Ascending aorta (tissue), 2 donors: ENCODE measurements at regions not wholly inside any gene's neighbourhood (a gene's known extent, or its start where the extent isn't known, plus 50 kb on each side); places are given as distances from the start of the nearest gene placed in this dataset.

ENCODE experiments used
- DNase-seq, 2 donors: peaks; one replicate each; pipeline ENCODE4 v3.0.0-alpha.2; 2019; ENCODE audit warnings: low spot score in 2 of 2
- H3K27ac ChIP-seq, 2 donors: fragments of 200-600 bp; sonication (generic); one replicate each; pipeline ENCODE4 v1.5.1; 2016 to 2017; ENCODE audit warnings: mild to moderate bottlenecking in 1 of 2
- H3K27me3 ChIP-seq: fragments of 200-600 bp; sonication (generic); one replicate; pipeline ENCODE4 v1.5.1; 2017
- H3K36me3 ChIP-seq, 2 donors: fragments of 200-600 bp; sonication (generic); one replicate each; pipeline ENCODE4 v1.5.1; 2016
- H3K4me1 ChIP-seq, 2 donors: fragments of 200-600 bp; sonication (generic); one replicate each; pipeline ENCODE4 v1.5.1; 2016 to 2017; ENCODE audit warnings: mild to moderate bottlenecking in 1 of 2
- H3K4me3 ChIP-seq, 2 donors: fragments of 200-600 bp; sonication (generic); one replicate each; pipeline ENCODE4 v1.5.1; 2016 to 2017; ENCODE audit warnings: mild to moderate bottlenecking in 1 of 2
- H3K9me3 ChIP-seq, 2 donors: fragments of 200-600 bp; sonication (generic); one replicate each; pipeline ENCODE4 v1.5.1; 2016
- intact Hi-C: fragments of 100-400 bp; cut with DNase I; formaldehyde crosslinking; loops from one replicate; pipeline ENCODE4 v1.15.1; 2023
- TF ChIP-seq, protein P1 (sequence below), 3 experiments: fragments of 200-600 bp in 2 of 3; fragments of 450-650 bp in 1 of 3; sonication (generic) in 2 of 3; IDR thresholded peaks; one replicate each; pipeline ENCODE4 v1.5.1; 2016 to 2019; ENCODE audit warnings: antibody characterized with exemption in 3 of 3, mild to moderate bottlenecking in 1 of 3, moderate library complexity in 1 of 3

DNA sequence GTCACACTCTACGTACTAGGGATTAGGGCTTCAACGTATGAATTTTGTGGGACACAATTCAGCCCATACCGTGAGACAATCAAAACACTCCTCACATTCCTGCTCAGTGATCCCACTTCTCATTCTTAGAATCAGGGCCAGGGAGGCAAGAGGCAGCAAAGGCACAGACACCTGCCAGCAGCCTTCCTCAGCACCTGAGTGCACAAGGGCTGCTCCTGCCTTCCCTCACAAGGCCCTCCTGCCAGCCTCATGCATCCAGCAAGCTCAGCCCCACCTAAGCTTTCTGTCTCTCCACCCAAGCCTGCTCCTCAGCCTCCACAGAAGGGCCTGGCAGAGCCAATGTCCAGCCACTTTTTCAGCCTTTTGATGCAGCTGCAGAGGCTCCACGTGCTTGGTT is 141.6 kb downstream of the SP3 start:
- Histone ChIP-seq H3K9me3 (no peaks in the 10 kb centered on the region), H3K4me1 (no peaks in the 10 kb centered on the region), H3K27ac (no peak overlapping the region), H3K36me3 (no peaks in the 10 kb centered on the region), H3K27me3 (no peaks in the 10 kb centered on the region), H3K4me3 (no peak overlapping the region)
- DNase-seq: no peak
- TF ChIP-seq, protein P1, sequence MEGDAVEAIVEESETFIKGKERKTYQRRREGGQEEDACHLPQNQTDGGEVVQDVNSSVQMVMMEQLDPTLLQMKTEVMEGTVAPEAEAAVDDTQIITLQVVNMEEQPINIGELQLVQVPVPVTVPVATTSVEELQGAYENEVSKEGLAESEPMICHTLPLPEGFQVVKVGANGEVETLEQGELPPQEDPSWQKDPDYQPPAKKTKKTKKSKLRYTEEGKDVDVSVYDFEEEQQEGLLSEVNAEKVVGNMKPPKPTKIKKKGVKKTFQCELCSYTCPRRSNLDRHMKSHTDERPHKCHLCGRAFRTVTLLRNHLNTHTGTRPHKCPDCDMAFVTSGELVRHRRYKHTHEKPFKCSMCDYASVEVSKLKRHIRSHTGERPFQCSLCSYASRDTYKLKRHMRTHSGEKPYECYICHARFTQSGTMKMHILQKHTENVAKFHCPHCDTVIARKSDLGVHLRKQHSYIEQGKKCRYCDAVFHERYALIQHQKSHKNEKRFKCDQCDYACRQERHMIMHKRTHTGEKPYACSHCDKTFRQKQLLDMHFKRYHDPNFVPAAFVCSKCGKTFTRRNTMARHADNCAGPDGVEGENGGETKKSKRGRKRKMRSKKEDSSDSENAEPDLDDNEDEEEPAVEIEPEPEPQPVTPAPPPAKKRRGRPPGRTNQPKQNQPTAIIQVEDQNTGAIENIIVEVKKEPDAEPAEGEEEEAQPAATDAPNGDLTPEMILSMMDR (IDR thresholded peaks at IDR 0.05): no peak
- intact Hi-C loops: no loop called here

GRCh38 chr2:173828189-173829142 is 136.7 kb downstream of the SP3 start:
- no peaks in the 10 kb centered on the region for H3K9me3 ChIP-seq
- intact Hi-C loops: no loop called here
- no peak overlapping the region for H3K4me3 ChIP-seq
- DNase-seq: no peak
- no peaks in the 10 kb centered on the region for H3K36me3 ChIP-seq
- H3K27ac ChIP-seq: no peak overlapping the region
- no peaks in the 10 kb centered on the region for H3K27me3 ChIP-seq
- peaks cover 0 to 12% of the 10 kb centered on the region in 2 donors for H3K4me1 ChIP-seq
- TF ChIP-seq, protein P1 (IDR thresholded peaks at IDR 0.05): no peak

DNA sequence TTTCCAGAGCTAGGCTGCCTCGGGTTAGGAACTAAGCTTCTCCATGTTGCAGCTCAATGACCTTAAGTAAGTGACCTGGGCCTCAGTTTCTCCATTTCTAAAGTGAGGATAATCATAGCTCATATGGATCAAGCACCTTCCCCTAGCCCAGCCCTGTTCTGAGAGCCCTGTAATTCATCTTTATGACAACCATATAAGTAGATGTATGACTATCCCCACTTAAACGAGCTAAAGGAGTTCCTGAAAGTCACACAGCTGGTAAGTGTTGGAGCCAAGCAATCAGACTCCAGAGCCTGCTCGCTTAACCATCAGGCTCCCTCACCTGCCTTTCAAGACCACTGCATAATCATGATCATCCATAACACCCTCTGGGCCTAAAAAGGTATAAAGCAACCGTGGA is 135.4 kb downstream of the SP3 start:
- Histone ChIP-seq H3K4me3 (no peak overlapping the region), H3K27ac (no peak overlapping the region), H3K36me3 (no peaks in the 10 kb centered on the region), H3K9me3 (no peaks in the 10 kb centered on the region), H3K27me3 (no peaks in the 10 kb centered on the region), H3K4me1 (peaks cover 0 to 12% of the 10 kb centered on the region in 2 donors)
- TF ChIP-seq, protein P1 (IDR thresholded peaks at IDR 0.05): no peak
- DNase-seq: no peak
- intact Hi-C loops: no loop called here

- DNase-seq: no peak
- intact Hi-C loops: no loop called here
- H3K9me3 ChIP-seq: no peaks in the 10 kb centered on the region
These were observed 135.0 kb downstream of the SP3 start for GRCh38 chr2:173830170-173830569.

DNA sequence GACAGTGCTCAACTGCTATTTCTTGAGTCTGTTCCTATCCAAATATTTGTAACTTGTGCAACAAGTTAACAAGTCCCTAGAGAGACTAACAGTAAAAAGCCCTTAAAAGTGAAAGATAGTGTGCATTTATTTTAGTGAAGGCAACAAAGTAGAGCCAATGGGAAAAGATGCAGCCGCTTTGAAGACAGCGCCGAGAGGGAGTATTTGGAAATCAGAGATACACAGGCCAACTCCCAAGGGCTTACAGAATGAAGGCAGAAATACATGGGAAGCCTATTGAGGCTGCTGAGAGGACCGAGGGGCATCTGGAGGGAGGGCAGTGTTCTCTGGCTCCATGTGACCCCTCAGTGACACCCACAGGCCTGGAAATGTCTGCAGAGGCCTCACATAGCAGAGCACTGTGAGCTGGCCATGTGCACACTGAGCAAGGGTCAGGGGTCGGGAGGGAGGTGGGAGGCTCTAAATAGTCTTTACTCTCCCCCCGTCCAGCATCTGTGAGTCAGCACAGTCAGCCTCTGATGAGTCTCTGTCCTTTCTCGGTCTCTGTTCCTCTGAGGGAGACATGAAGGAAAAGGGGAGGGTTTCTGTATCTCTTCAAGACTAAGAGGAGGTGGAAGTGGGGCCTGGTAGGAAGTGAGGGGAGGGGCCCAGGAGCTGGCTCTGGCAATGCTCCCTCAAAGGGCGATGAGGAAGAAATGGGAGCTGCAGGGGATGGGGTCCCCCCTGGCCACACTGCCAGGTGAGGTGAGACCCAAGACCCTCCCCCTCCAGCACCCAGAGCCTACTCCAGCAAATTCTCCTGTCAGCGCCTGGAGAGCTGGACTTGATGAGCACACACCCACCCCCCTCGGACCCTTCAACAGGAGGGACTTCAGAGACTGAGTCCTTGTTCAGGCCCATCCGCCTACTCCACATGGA is 133.6 kb downstream of the SP3 start:
- Histone ChIP-seq H3K36me3 (no peaks in the 10 kb centered on the region), H3K4me3 (no peak overlapping the region), H3K9me3 (no peaks in the 10 kb centered on the region), H3K4me1 (peaks cover 0 to 12% of the 10 kb centered on the region in 2 donors), H3K27me3 (no peaks in the 10 kb centered on the region), H3K27ac (no peak overlapping the region)
- intact Hi-C loops: no loop called here
- DNase-seq: peak in 1 of 2 donors; percentile 71
- TF ChIP-seq, protein P1 (IDR thresholded peaks at IDR 0.05): no peak

More at GRCh38 chr2:173830170-173830569, 135.0 kb downstream of the SP3 start:
- Histone ChIP-seq H3K4me3 (no peak overlapping the region), H3K4me1 (peaks cover 0 to 12% of the 10 kb centered on the region in 2 donors), H3K27me3 (no peaks in the 10 kb centered on the region), H3K36me3 (no peaks in the 10 kb centered on the region), H3K27ac (no peak overlapping the region)
- TF ChIP-seq, protein P1 (IDR thresholded peaks at IDR 0.05): no peak
